K562 (cell line): ENCODE measurements at regions not wholly inside any gene's neighbourhood (a gene's known extent, or its start where the extent isn't known, plus 50 kb on each side); places are given as distances from the start of the nearest gene placed in this dataset.

Source experiments
- ATAC-seq: fragments of 200-7000 bp; cut with Tn5 transposase; 3 replicates; pipeline ENCODE4 v1.9.1; 2020; ENCODE audit warnings: moderate library complexity
- BruUV-seq: library from RNA; stranded (reverse); fragments of 400-500 nt; replicated peaks from 2 replicates; lab custom pipeline; 2021; lab: Mats Ljungman, UMichigan
- CTCF ChIA-PET: fragments of 300-600 bp; formaldehyde crosslinking; extraction: SDS; loops from one replicate; lab custom pipeline; 2021; ENCODE audit warnings: low intra/inter-chr PET ratio; lab: Yijun Ruan, JAX
- POLR2A ChIA-PET: fragments of 300-600, 350-650 bp; sonication (Branson Sonifier 250); formaldehyde crosslinking; extraction: SDS; loops from one replicate; lab custom pipeline; 2021; ENCODE audit warnings: antibody characterized with exemption, inconsistent platforms; lab: Yijun Ruan, JAX
- DNase-seq, 4 experiments: peaks; one replicate each; pipeline versions ENCODE4 v3.0.0 to v3.0.0-alpha.2; 2011 to 2018; ENCODE audit warnings: low spot score in 3 of 4, mixed read lengths in 3 of 4; ENCODE audit errors: extremely low read depth in 1 of 4
- FAIRE-seq: peaks from 2 replicates; lab custom pipeline; 2011; peaks lifted over from hg19 to GRCh38; lab: Jason Lieb, UNC
- H2AFZ ChIP-seq: 2 replicates; pipeline ENCODE4 v1.6.0; 2011; ENCODE audit warnings: low read depth, low read length, control low read depth, inconsistent platforms
- H3K27ac ChIP-seq: fragments of 200-600 bp; 3 replicates; pipeline ENCODE4 v1.8.0; 2011; ENCODE audit warnings: low read depth, mild to moderate bottlenecking, control low read depth, inconsistent platforms, low read length, moderate library complexity, mixed read lengths; ENCODE audit errors: extremely low read depth
- H3K27me3 ChIP-seq, 2 experiments: fragments of 300-600 bp in 1 of 2; 2 replicates in 1 of 2; 3 replicates in 1 of 2; pipeline versions ENCODE4 v1.6.0 to v1.8.0; 2011; ENCODE audit warnings: inconsistent platforms in 2 of 2, low read length in 2 of 2, mild to moderate bottlenecking in 1 of 2, mixed read lengths in 1 of 2, moderate library complexity in 1 of 2; ENCODE audit not compliant: control insufficient read depth in 2 of 2, insufficient read depth in 2 of 2
- H3K36me3 ChIP-seq: fragments of 300-600 bp; 3 replicates; pipeline ENCODE4 v1.8.0; 2011; ENCODE audit warnings: mild to moderate bottlenecking, low read length, inconsistent platforms; ENCODE audit not compliant: control insufficient read depth, insufficient read depth
- H3K4me1 ChIP-seq, 2 experiments: fragments of 200-600 bp in 1 of 2; replicated peaks in 1 of 2; 2 replicates in 1 of 2; 3 replicates in 1 of 2; pipeline versions ENCODE4 v1.5.1 to v1.8.0; 2011; ENCODE audit warnings: inconsistent platforms in 2 of 2, low read length in 2 of 2, mild to moderate bottlenecking in 1 of 2, mixed read lengths in 1 of 2, moderate library complexity in 1 of 2; ENCODE audit not compliant: control insufficient read depth in 2 of 2, insufficient read depth in 2 of 2
- H3K4me2 ChIP-seq: 2 replicates; pipeline ENCODE4 v1.6.1; 2011; ENCODE audit warnings: low read length, control low read depth, inconsistent platforms, mixed read lengths; ENCODE audit not compliant: insufficient read depth
- H3K4me3 ChIP-seq: fragments of 200-600 bp; sonication (generic), shearing (Covaris generic); 2 replicates; pipeline ENCODE4 v1.5.1; 2016; ENCODE audit warnings: control low read depth, inconsistent platforms
- H3K79me2 ChIP-seq: fragments of 200-600 bp; 3 replicates; pipeline ENCODE4 v1.8.0; 2011; ENCODE audit warnings: low read length, inconsistent platforms; ENCODE audit not compliant: control insufficient read depth, insufficient read depth
- H3K9ac ChIP-seq, 2 experiments: 2 replicates each; pipeline versions ENCODE4 v1.6.0 to v1.6.1; 2011; ENCODE audit warnings: low read depth in 2 of 2, low read length in 2 of 2, control low read depth in 1 of 2, inconsistent platforms in 1 of 2, mild to moderate bottlenecking in 1 of 2, mixed read lengths in 1 of 2; ENCODE audit not compliant: insufficient read depth in 1 of 2
- H3K9me1 ChIP-seq: one replicate; pipeline ENCODE4 v1.6.0; 2011; ENCODE audit warnings: inconsistent platforms, mild to moderate bottlenecking, low read length, moderate library complexity; ENCODE audit not compliant: control insufficient read depth, insufficient read depth
- H3K9me3 ChIP-seq: replicated peaks from 2 replicates; pipeline ENCODE4 v1.5.1; 2011; ENCODE audit warnings: low read depth, low read length, inconsistent platforms; ENCODE audit not compliant: control insufficient read depth, insufficient read depth
- H4K20me1 ChIP-seq: replicated peaks from 2 replicates; pipeline ENCODE4 v1.6.1; 2011; ENCODE audit warnings: low read length, inconsistent platforms, mixed read lengths; ENCODE audit not compliant: control insufficient read depth, insufficient read depth
- BMI1 ChIP-seq: fragments of 150-350 bp; IDR thresholded peaks from 2 replicates; pipeline ENCODE4 v1.6.1; 2014; ENCODE audit warnings: low read length
- C11orf30 ChIP-seq: fragments of 450-650 bp; IDR thresholded peaks from 2 replicates; pipeline ENCODE4 v1.6.1; 2016; ENCODE audit warnings: low read depth, mild to moderate bottlenecking
- CTBP1 ChIP-seq: fragments of 450-650 bp; IDR thresholded peaks from 2 replicates; pipeline ENCODE4 v1.6.1; 2016; ENCODE audit warnings: borderline replicate concordance
- ESRRA ChIP-seq: fragments of 450-650 bp; IDR thresholded peaks from 2 replicates; pipeline ENCODE4 v1.6.1; 2014; ENCODE audit warnings: low read depth, mild to moderate bottlenecking, moderate library complexity, borderline replicate concordance
- ILF3 ChIP-seq: fragments of 450-650 bp; IDR thresholded peaks from 2 replicates; pipeline ENCODE4 v1.6.1; 2018; ENCODE audit warnings: antibody characterized with exemption, mild to moderate bottlenecking, moderate library complexity, borderline replicate concordance
- JUN ChIP-seq, 2 experiments: sonication (generic) in 1 of 2; formaldehyde crosslinking in 1 of 2; IDR thresholded peaks; 2 replicates each; pipeline versions ENCODE4 v1.6.1 to v1.8.0; 2012 to 2022; ENCODE audit warnings: borderline replicate concordance in 2 of 2, mild to moderate bottlenecking in 2 of 2, improper control_type of control experiment in 1 of 2, low read depth in 1 of 2, low read length in 1 of 2, missing genetic modification reagents in 1 of 2
- PHB ChIP-seq: fragments of 250-450 bp; sonication (Bioruptor Pico); IDR thresholded peaks from 2 replicates; pipeline ENCODE4 v1.5.0; 2021
- PHF21A ChIP-seq: fragments of 450-650 bp; IDR thresholded peaks from 2 replicates; pipeline ENCODE4 v1.6.1; 2017; ENCODE audit warnings: low read depth, borderline replicate concordance
- POLR2B ChIP-seq: fragments of 450-650 bp; IDR thresholded peaks from 2 replicates; pipeline ENCODE4 v1.6.1; 2018; ENCODE audit warnings: low read depth; ENCODE audit not compliant: partially characterized antibody
- SAFB2 ChIP-seq: fragments of 200-400 bp; formaldehyde crosslinking; IDR thresholded peaks from 2 replicates; pipeline ENCODE4 v1.6.1; 2018; ENCODE audit warnings: borderline replicate concordance, low read length, low read depth, moderate library complexity; ENCODE audit not compliant: severe bottlenecking
- TCF15 ChIP-seq: fragments of 250-450 bp; sonication (Bioruptor Pico); IDR thresholded peaks from 2 replicates; pipeline ENCODE4 v1.8.0; 2022; ENCODE audit warnings: moderate library complexity, mild to moderate bottlenecking, inconsistent platforms
- XRCC3 ChIP-seq: fragments of 450-650 bp; IDR thresholded peaks from 2 replicates; pipeline ENCODE4 v1.6.1; 2017; ENCODE audit warnings: mild to moderate bottlenecking, moderate library complexity
- YBX1 ChIP-seq: fragments of 450-650 bp; IDR thresholded peaks from 2 replicates; pipeline ENCODE4 v1.7.1; 2016; ENCODE audit warnings: mild to moderate bottlenecking
- ZHX1 ChIP-seq: fragments of 150-350 bp; conservative IDR thresholded peaks from 2 replicates; pipeline ENCODE4 v1.6.1; 2014; ENCODE audit warnings: low read length
- ZKSCAN8 ChIP-seq: fragments of 200-800 bp; sonication (Bioruptor generic); IDR thresholded peaks from 2 replicates; pipeline ENCODE4 v1.6.1; 2016; ENCODE audit warnings: missing genetic modification characterization, missing compliant biosample characterization
- ZNF311 ChIP-seq: fragments of 250-450 bp; sonication (Bioruptor Pico); IDR thresholded peaks from 2 replicates; pipeline ENCODE4 v1.4.0; 2020; ENCODE audit warnings: mild to moderate bottlenecking, moderate library complexity
- ZNF316 ChIP-seq: fragments of 450-650 bp; IDR thresholded peaks from 2 replicates; pipeline ENCODE4 v1.6.1; 2016
- ZNF347 ChIP-seq: fragments of 450-650 bp; formaldehyde crosslinking; IDR thresholded peaks from 2 replicates; pipeline ENCODE4 v1.4.0; 2020; ENCODE audit warnings: low read depth, mild to moderate bottlenecking, moderate library complexity
- WGBS: fragments of 100-300 bp; shearing (Covaris generic); methylation state at CpG from one replicate; pipeline ENCODE4 v1.1.6; 2016; ENCODE audit warnings: low coverage, mixed read lengths; ENCODE audit not compliant: insufficient coverage; ENCODE audit errors: missing lambda C conversion rate; 5-methylcytosine and 5-hydroxymethylcytosine counted together
- in situ Hi-C: fragments of 300-500 bp; cut with MboI; formaldehyde crosslinking; loops from 4 replicates; pipeline ENCODE4 v1.15.0; 2018; ENCODE audit warnings: inconsistent platforms, mixed read lengths
- intact Hi-C: fragments of 100-400 bp; cut with micrococcal nuclease; formaldehyde crosslinking; loops from 2 replicates; pipeline ENCODE4 v1.14.2; 2022

GRCh38 chr5:66284588-66285342 lies 140.7 kb downstream of the SREK1 start:
- no peak overlapping the region for H3K4me3 ChIP-seq
- no peak overlapping the region for H3K27ac ChIP-seq
- POLR2A ChIA-PET: interaction anchor here (0.7 to 1.6 kb wide), 2 partner anchors 18 to 34 kb away, joined by 3 to 4 read pairs; no protein-coding TSS in a partner anchor
- no TSS peak for BruUV-seq
- H3K4me2 ChIP-seq: no peak overlapping the region
- FAIRE-seq (no peak), DNase-seq (no peak), ATAC-seq (no peak)
- H3K4me1 ChIP-seq: no peaks in the 10 kb centered on the region
- H3K27me3 ChIP-seq: no peaks in the 10 kb centered on the region; a peak in 1 of 5 replicates
- H2AFZ ChIP-seq: no peak overlapping the region
- no peaks in the 10 kb centered on the region for H3K36me3 ChIP-seq
- no peaks in the 10 kb centered on the region for H3K9me3 ChIP-seq
- CTCF ChIA-PET: no interaction called here
- intact Hi-C loops: no loop called here
- H3K79me2 ChIP-seq: no peaks in the 10 kb centered on the region
- WGBS: 0% methylated on average over 2 of the region's 2 CpGs
- no peak overlapping the region for H3K9ac ChIP-seq
- in situ Hi-C loops: no loop called here
- TF ChIP-seq SAFB2: no peak
- no peak for TF ChIP-seq ZKSCAN8 (CRISPR knock-in tag)
- no peak for TF ChIP-seq BMI1
- no peak for TF ChIP-seq POLR2B
- TF ChIP-seq JUN (IDR thresholded peaks at IDR 0.05; ENCODE audit: borderline replicate concordance, low read depth, low read length): no peak
- no peak for TF ChIP-seq JUN (CRISPR knock-in tag; IDR thresholded peaks at IDR 0.05; ENCODE audit: borderline replicate concordance)
- no peak for TF ChIP-seq ILF3
- no peak for TF ChIP-seq XRCC3
- no peak for TF ChIP-seq ZHX1
- no peak for TF ChIP-seq PHB
- TF ChIP-seq PHF21A: no peak
- TF ChIP-seq ZNF316: no peak
- no peak for TF ChIP-seq ZNF311 (CRISPR knock-in tag)
- TF ChIP-seq CTBP1: no peak
- no peak for TF ChIP-seq YBX1
- TF ChIP-seq ESRRA: no peak
- TF ChIP-seq TCF15 (CRISPR knock-in tag): no peak
- no peak for TF ChIP-seq ZNF347 (CRISPR knock-in tag)
- TF ChIP-seq C11orf30: no peak
- H4K20me1 ChIP-seq: no peaks in the 10 kb centered on the region
- H3K9me1 ChIP-seq: no peaks in the 10 kb centered on the region
